GM13976 (cell line): ENCODE measurements at regions not wholly inside any gene's neighbourhood (a gene's known extent, or its start where the extent isn't known, plus 50 kb on each side); places are given as distances from the start of the nearest gene placed in this dataset.

ENCODE experiments used
- DNase-seq: peaks from one replicate; pipeline ENCODE4 v3.0.0; 2012; ENCODE audit warnings: low spot score
- CTCF ChIP-seq: IDR thresholded peaks from 2 replicates; pipeline ENCODE4 v1.5.1; 2012; ENCODE audit warnings: borderline replicate concordance, mild to moderate bottlenecking; ENCODE audit not compliant: insufficient read depth; ENCODE audit errors: extremely low read depth, missing control alignments, control extremely low read depth
- in situ Hi-C: fragments of 300-500 bp; cut with MboI; formaldehyde crosslinking; loops from one replicate; pipeline ENCODE4 v1.12.0; 2022; ENCODE audit warnings: low sequenced_read_pairs, mixed read lengths, inconsistent platforms; ENCODE audit not compliant: unreplicated experiment

GRCh38 chr4:153089742-153090141 is 114.5 kb upstream of the TRIM2 start:
- TF ChIP-seq CTCF = no peak
- no peak for DNase-seq
- in situ Hi-C loops = no loop called here

GRCh38 chr4:153090181-153090580 is 114.1 kb upstream of the TRIM2 start:
- TF ChIP-seq CTCF = no peak
- in situ Hi-C loops = no loop called here
- no peak for DNase-seq

- TF ChIP-seq CTCF = no peak
- in situ Hi-C loops = no loop called here
- DNase-seq = no peak
Measured at GRCh38 chr4:153090670-153091385, 113.4 kb upstream of the TRIM2 start.

- no peak for TF ChIP-seq CTCF
- DNase-seq = no peak
- in situ Hi-C loops = no loop called here
Measured at GRCh38 chr4:153093396-153093795, 110.8 kb upstream of the TRIM2 start.

- no peak for DNase-seq
- TF ChIP-seq CTCF = no peak
- in situ Hi-C loops = no loop called here
Measured at GRCh38 chr4:153093802-153094201, 110.4 kb upstream of the TRIM2 start.

- in situ Hi-C loops = no loop called here
- no peak for DNase-seq
- TF ChIP-seq CTCF = no peak
Measured at GRCh38 chr4:153094435-153094834, 109.8 kb upstream of the TRIM2 start.
